HG02588 (cell line): ENCODE measurements at regions not wholly inside any gene's neighbourhood (a gene's known extent, or its start where the extent isn't known, plus 50 kb on each side); places are given as distances from the start of the nearest gene placed in this dataset.
"Not testable (repeated sequence)": the region's sequence is repeated elsewhere in the genome, so short reads cannot be mapped to it uniquely, and the experiment has no call there.

ENCODE experiments used
- ATAC-seq: cut with Tn5 transposase; IDR thresholded peaks from one replicate; pipeline ENCODE4 v1.9.1; 2021; ENCODE audit warnings: mild to moderate bottlenecking, moderate library complexity; ENCODE audit not compliant: unreplicated experiment

- ATAC-seq, result no peak
These were observed 495.3 kb downstream of the IRS1 start for GRCh38 chr2:226304308-226304707.

GRCh38 chr2:226303707-226304106 is 495.9 kb downstream of the IRS1 start:
- no peak for ATAC-seq

DNA sequence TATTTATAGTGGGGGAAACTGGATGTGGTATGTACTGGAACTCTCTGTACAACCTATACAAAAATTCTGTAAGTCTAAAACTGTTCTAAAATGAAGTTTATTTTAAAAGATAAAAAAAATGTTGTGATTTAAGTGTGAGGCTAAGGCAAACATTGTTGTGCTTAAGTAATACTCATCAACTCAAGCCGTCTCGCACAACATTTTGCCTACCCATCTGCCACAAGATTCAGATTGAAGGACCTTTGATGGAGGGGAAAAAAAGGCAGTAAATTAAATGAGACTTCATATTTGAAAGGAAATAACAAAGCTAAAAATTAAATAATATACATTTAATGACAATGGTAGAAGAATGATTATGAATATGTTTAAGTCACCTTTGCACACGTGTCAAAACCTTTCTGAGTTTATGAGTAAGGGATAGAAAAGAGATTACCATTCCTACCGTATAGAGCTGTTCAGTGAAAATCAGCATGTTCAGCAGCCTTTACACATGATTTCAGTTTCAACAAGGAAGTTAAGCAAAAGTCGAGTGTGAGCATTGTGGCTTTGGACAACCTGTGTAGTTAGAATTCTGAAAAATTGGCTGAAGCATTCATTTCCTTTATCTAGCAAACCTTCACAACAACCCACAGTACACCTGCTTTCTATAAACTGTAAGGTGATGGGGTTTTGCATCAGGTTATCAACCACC is 499.3 kb downstream of the IRS1 start:
- ATAC-seq, result peak; percentile 80

- ATAC-seq, result no peak
These were observed 499.8 kb downstream of the IRS1 start for GRCh38 chr2:226299771-226300170.

- ATAC-seq, result no peak
These were observed 503.9 kb downstream of the IRS1 start for GRCh38 chr2:226295681-226296080.

GRCh38 chr2:226295123-226295522 is 504.5 kb downstream of the IRS1 start:
- no peak for ATAC-seq

DNA sequence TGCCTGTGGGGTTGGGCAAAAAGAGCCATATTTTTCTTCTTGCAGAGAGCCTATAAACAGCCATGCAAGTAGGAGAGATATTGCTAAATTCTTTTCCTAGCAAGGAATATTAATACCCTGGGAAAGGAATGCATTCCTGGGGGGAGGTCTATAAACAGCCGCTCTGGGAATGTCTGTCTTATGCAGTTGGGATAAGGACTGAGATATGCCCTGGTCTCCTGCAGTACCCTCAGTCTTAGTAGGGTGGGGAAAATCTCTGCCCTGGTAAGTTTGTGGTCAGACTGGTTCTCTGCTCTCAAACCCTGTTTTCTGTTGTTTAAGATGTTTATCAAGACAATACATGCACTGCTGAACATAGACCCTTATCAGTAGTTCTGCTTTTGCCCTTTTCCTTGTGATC is 508.3 kb downstream of the IRS1 start:
- ATAC-seq, result not testable (repeated sequence)

DNA sequence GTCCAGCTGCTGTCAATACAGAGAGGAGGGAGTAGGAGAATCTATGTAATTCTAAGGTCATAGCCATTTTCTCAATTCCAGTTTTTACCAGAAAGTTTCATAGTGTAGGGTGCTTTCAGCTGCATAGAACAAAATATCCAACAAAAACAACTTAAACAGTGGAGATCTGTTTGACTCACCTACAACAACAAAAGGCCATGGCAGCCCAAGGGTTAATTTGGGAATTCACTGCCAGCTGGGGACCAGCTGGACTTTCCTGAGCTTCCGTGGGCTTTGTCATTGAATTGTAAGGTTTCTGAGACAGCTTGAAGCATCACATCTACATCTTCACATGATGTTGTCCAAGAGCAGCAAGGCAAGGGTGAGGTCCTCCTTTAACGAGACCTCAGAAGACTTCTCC is 512.7 kb downstream of the IRS1 start:
- no peak for ATAC-seq

DNA sequence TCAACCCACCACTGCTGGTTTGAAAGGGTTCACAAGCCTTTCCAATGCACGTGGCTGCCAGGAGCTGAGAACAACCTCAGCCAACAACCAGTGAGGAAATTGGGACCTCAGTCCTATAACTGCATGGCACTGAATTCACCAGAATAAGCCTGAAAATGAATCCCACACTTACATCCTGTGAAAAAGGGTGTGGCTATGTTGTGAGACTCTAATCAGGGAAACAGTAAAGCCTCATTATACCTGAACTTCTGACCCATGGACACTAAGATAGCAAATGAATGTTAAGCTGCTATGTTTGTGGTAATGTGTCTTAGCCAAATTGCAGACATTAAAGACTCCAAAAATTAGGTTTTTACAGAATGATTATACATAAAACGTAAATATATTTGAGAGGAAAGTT is 515.8 kb downstream of the IRS1 start:
- ATAC-seq, result no peak

DNA sequence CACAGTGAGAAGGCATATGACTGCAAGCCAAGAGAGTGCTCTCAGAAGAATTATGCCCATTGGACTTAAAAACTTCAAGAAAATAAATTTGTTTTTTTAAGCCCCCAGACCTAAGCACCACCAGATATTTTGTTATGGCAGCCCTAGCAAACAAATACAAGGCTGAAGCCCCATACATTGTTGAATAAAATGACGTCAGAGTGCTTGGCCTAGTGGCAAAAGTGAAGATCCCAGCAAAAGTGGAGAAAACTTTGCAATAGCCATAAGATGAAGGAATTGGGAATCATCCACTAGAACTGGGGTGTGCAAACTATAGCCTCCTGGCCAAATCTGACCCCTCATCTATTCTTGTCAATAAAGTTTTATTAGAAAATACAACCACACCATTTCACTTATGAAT is 517.5 kb downstream of the IRS1 start:
- no peak for ATAC-seq

GRCh38 chr2:226280136-226280535 is 519.5 kb downstream of the IRS1 start:
- ATAC-seq, result not testable (repeated sequence)

- no peak for ATAC-seq
These were observed 524.4 kb downstream of the IRS1 start for GRCh38 chr2:226275215-226275614.

DNA sequence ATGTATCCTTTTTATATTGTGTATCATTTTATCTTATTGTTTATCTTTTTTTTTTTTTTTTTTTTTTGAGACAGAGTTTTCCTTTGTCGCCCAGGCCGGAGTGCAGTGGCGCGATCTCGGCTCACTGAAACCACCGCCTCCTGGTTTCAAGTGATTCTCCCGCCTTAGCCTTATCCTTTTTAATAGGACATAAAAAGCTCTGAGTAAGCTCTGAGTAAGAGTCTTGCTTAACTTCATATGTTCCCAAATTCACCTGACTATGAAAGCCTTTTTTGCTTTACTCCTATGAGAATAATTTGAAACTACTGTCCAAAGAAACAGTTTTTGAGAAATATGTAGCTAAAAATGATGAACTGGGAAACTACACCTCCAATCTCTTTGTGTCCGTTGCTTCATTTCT is 525.5 kb downstream of the IRS1 start:
- ATAC-seq, result no peak

DNA sequence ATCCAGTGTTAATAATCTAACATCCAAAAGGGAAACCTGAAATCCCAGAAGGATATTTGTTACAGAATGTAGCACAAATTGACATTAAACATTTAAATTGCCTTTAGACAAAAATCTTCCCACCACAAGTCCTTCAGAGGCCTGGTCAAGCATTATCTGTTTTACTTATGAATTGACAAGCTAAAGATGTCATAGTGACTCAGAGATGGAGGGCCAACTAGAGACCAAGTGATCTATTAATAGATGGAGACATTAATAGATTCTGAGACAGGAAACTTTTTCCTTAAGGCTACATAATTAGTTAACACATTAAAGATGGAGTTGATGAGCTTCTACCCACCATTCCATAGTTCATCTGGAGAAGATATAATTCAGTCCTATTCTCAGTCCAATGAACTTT is 526.2 kb downstream of the IRS1 start:
- no peak for ATAC-seq

GRCh38 chr2:226272435-226272834 is 527.2 kb downstream of the IRS1 start:
- ATAC-seq, result no peak

DNA sequence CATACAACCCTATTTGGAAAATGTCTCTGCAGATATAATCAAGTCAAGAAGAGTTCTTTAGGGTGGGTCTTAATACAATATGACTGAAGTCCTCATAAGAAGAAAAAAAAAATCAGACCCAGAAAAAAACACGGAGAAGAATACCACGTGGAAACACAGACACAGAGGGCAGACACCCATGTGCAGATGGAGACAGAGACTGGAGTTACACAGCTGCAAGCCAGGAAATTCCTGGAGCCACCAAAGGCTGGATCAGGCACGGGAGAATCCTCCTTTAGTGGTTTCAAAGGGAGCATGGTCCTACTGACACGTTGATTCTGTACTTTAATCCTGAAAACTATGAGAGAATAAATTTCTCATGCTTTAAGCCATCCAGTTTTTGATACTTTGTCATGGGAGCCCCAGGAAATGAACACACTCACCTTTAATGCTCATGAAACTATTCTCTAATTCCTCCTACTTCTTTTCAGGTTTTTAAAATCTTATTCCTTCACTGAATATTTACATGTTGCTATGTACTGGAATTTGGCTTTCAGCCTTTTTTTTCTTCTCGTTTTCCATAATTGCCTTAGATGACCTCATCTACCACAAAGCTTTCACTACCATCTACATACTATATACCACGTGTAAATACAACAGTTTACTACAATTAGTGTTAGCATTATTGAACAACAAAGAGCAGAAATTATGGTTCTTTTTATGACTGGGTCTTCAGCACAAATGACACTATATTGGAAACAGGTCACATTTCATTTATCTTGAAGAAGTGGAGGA is 529.1 kb downstream of the IRS1 start:
- ATAC-seq, result no peak

GRCh38 chr2:226267516-226268289 is 531.9 kb downstream of the IRS1 start:
- no peak for ATAC-seq

DNA sequence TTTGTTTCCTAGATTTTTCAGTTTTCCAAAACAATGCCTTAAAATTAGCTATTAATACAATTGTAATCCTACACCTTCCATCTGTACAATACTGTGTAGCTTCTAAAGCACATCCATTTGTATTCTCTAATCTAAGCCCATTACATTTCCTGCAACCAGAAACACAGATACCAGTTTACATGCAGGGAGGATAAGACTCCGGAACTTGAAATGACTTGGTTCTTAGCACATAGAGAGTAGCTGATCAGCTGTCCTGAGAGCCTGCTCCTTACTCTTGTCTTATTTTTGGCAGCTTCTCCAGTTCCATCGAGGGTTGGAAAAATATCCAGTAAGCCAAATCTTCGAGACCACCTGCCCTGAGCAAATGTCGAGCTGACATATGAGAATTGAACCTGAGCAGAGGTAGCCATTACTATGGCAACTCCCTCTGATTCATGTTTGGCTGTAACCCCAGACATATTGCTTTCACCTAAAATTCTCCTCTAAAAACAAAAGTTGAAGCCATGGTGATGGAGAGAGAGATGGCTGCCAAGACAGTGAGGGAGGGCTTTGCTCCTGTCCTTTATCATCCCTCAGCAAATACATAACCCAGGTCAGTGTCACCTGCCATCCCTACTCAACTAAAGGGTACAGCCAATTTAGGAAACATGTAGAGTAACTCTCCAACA is 542.8 kb downstream of the IRS1 start:
- no peak for ATAC-seq

- no peak for ATAC-seq
These were observed 543.4 kb downstream of the IRS1 start for GRCh38 chr2:226256237-226256636.

DNA sequence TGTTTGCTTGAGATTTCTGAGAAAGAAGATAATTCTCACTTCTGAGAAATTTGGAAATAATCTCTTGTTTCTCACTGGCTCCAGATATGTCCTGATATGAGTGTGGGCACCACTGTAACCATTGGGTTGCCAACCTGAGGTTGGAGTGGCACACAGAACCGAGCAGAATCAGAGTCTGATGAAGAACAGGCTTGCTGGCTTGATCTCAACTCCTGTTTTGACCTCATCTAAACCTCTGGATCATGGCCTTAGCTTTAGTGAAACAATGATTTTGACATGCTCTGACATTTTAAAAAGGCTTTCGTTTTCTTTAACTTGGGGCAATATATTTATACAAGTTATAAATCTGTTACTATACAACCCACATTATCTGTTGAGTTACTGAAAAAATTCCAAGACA is 548.0 kb downstream of the IRS1 start:
- no peak for ATAC-seq
